NCI-H1930 (cell line): ENCODE measurements at regions not wholly inside any gene's neighbourhood (a gene's known extent, or its start where the extent isn't known, plus 50 kb on each side); places are given as distances from the start of the nearest gene placed in this dataset.
"Not testable (repeated sequence)": the region's sequence is repeated elsewhere in the genome, so short reads cannot be mapped to it uniquely, and the experiment has no call there.

Experiments
- DNase-seq, 2 experiments: peaks; one replicate each; lab custom pipeline; 2025; lab: John Stamatoyannopoulos, UW

GRCh38 chr16:5982979-5983378 lies 885.4 kb upstream of the EEF2KMT start:
- no peak for DNase-seq

DNA sequence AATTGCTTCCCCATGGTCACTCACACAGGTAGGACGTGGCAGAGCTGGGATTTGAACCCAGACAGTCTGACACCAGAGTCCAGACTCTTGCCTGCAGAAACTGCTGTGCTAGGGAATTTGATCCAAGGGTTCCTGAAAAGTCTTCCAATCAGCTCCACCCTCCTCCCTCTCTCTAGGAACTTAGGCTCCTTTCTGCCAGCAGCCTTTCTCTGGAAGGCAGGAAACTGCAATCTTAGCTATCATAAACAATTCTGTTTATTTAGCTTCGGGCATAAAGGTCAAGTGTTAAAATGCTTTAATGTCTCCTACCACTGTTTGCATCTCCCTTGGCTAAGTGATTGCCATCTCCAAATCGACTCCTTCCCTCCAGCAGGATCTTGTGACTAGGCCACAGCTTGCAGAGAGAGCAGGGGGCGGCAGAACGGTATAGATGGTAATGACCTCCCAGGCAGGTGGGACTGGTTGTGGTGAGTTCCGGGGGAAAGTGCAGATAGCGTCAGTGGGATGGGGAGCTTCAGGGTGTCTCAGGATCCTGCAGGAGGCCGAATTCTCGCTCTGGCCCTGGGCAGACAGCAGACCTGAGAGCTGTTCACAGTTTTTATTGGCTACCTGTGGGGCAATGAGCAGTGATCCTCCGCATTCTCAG lies 882.4 kb upstream of the EEF2KMT start:
- no peak for DNase-seq

GRCh38 chr16:5977329-5977728 lies 879.7 kb upstream of the EEF2KMT start:
- DNase-seq = no peak

- DNase-seq = no peak
Measured at GRCh38 chr16:5972747-5973146, 875.2 kb upstream of the EEF2KMT start.

DNA sequence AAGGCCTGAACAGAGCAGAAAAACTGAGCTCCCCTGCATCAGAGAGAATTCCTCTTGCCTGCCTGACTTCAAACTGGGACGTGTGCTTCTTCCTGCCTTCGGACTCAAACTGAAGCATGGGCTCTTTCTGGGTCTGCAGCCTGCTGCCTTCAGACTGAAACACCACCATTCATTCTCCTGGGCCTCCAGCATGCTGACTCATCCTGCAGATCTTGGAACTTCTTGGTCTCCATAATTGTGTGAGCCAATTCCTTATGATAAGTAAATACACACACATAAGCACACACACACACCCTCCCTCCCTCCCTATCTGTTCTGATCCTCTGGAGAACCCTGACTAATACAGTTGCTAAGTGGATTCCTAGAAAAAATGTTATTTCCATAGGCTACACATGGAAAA lies 874.3 kb upstream of the EEF2KMT start:
- no peak for DNase-seq

- no peak for DNase-seq
Measured at GRCh38 chr16:5971106-5971505, 873.5 kb upstream of the EEF2KMT start.

GRCh38 chr16:5966004-5966403 lies 868.4 kb upstream of the EEF2KMT start:
- no peak for DNase-seq

DNA sequence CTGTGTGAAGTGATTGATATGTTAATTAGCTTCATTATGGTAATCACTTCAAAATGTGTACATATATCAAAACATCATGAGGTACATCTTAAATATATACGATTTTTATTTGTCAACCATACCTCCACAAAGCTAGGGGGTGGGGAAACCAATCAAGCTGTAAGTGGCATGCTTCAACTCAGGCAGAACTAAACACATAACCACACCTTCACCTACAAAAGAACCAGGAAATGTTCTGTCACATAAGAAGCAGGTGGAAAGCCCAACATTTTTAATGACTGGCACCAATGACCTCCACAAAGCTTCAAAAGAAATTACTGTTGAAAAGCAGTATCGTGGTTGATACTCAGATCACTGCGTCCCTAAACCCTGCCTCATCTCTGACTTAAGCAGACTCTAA lies 867.7 kb upstream of the EEF2KMT start:
- DNase-seq = no peak

- no peak for DNase-seq
Measured at GRCh38 chr16:5951486-5951885, 853.9 kb upstream of the EEF2KMT start.

- DNase-seq = no peak
Measured at GRCh38 chr16:5944971-5945370, 847.4 kb upstream of the EEF2KMT start.

DNA sequence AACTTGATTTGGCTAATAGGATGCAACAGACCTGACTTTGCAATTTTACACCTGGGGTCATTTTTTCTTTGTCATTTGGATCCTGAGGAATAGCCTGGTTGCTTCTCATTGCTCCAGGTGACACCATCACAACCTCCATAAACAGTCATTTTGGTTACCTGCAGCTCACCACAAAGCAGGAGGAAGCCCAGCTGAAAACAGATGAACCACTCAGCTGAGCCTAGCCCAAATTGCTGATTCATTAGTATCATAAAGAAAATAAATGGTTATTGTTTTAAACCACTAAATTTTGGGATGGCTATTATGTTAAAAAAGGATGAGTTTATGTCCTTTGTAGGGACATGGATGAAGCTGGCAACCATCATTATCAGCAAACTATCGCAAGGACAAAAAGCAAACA lies 841.0 kb upstream of the EEF2KMT start:
- no peak for DNase-seq

GRCh38 chr16:5932906-5933305 lies 835.3 kb upstream of the EEF2KMT start:
- DNase-seq = no peak

DNA sequence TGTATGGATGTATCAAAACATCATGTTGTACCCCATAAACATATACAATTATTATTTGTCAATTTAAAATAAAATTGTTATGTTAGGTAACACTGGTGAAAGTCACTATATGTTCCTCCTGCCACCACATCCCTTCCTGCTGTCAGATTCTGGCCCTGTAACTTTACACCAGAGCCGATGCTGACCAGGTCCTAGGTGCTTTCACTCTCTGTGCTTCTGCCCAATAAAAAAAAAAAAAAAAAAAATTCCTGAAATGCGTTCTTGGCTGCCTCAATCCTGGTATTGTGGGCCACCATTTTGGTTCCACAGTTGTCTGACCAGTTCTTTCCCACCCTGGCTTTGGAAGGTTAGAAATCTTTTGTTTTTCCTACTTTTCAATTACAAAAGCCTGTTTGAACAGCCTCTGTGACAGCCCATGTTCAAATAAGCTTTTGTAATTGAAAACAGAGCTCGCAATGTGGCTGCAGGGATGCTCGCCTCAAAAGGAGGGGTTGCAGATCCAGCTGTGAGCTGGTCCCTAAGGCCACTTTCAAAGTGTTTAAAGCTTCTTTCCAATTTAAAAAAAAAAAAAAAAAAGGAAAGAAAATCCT lies 831.0 kb upstream of the EEF2KMT start:
- no peak for DNase-seq

DNA sequence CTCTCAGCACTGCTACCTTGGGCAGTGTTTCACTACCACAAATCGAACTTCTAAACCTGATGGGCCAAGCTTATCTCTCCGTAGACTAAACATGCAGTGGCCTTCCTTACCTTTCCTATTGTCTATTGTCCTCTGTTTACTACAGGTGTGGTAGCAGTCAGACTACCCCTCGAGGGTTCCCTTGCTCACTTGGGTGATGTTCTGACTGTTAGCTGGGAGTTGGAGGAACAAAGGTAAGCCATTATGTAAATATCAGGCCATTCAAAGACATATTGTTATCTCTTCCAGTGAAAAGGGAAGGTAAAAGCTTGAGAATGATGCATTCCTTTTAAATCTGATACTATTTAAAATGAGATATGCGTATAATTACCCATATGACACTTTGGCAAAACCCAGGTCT lies 828.3 kb upstream of the EEF2KMT start:
- no peak for DNase-seq

- DNase-seq = no peak
Measured at GRCh38 chr16:5922686-5923085, 825.1 kb upstream of the EEF2KMT start.

- peak in 1 of 2 experiments; percentile 16 for DNase-seq
Measured at GRCh38 chr16:5918567-5919130, 821.1 kb upstream of the EEF2KMT start.

- DNase-seq = no peak
Measured at GRCh38 chr16:5917436-5918195, 820.0 kb upstream of the EEF2KMT start.

DNA sequence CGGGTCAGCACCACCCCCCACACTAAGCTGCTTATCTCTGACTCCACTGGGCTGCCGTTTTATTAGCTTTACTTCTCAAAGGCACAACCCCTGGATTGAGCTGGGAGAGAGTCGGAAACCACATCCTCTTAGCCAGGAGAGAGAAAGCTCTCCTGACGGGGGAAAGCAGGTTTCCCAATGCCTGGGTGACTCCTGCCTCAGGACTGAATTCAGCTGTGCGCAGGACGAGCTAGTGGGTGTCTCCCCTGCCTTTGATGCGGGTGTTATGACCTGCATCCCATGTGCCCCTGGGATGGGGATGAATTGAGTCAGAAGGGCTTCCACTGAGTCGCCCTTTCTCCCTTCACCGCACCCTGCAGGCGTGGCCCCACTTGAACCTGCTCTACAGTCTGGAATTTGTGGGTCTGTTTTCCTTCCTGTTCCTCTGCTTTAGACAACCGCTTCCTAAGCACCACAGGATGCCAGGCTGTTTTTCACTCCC lies 819.2 kb upstream of the EEF2KMT start:
- DNase-seq = no peak

DNA sequence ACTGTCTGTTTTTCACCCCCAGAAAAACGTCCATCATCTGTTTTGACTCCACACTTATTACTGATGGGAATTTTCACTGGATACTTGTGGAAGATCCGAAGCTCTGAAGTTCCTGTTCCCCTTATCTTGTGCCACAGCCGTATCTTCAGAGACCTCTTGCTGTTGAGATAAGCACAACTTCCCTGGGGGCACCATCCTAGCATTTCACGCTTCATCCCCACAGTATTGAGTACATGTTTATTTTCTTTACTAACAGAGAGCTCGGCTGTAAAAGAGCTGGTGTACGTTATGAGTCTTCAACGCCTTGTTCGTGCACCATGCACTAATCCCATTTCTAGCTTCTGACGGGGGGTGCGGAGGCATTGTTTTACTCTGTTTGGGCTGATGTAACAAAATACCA lies 813.6 kb upstream of the EEF2KMT start:
- DNase-seq = no peak

DNA sequence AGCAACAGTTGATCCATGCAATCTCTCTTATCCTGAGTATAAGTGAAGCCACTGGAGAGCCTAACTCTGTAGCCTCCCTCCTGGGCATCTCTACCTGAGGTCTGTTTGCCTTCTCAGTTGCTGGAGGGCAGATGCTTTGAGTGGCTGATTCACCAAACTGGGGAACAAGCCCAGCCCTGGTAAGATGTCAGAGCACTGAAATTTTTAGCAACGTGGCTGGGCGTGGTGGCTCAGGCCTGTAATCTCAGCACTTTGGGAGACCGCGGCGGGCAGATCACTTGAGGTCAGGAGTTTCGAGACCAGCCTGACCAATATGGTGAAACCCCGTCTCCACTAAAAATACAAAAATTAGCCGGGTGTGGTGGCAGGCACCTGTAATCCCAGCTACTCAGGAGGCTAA lies 812.0 kb upstream of the EEF2KMT start:
- not testable (repeated sequence) for DNase-seq

DNA sequence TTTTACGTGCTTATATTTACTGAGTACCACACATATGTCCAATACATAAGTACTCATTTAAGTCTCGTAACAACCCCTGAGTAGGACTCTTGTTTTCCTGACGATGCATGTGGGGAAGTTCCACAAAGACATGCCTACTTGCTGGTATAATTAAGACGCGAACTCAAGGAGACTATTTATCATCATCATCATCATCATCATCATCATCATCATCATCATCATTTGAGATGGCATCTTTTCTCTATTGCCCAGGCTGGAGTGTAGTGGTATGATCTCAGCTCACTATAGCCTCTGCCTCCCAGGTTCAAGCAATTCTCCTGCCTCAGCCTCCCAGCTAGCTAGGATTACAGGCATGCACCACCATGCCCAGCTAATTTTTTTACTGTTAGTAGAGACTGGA lies 809.9 kb upstream of the EEF2KMT start:
- DNase-seq = no peak

DNA sequence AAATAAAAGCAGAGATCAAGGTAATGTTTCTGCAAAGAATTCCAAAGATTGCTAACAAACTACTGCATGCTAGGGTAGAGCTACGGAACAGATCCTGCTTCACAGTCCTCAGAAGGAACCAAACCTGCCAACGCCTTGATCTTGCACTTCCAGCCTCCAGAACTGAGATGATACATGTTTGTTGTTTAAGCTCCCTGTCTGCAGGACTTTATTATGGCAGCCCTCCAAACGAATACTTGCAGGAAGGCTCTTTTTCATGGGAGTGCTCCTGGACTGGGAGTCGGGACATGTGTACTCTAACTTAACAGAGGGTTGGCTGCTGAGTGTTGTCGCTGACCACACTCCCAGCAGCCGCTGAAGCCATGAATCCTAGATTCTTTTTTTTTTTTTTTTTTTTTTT lies 808.8 kb upstream of the EEF2KMT start:
- no peak for DNase-seq

- DNase-seq = no peak
Measured at GRCh38 chr16:5905935-5906334, 808.3 kb upstream of the EEF2KMT start.
